Endothelial cell of umbilical vein (primary cell): ENCODE measurements at regions not wholly inside any gene's neighbourhood (a gene's known extent, or its start where the extent isn't known, plus 50 kb on each side); places are given as distances from the start of the nearest gene placed in this dataset.

Experiments used
- BruUV-seq: library from RNA; stranded (reverse); fragments of 400-500 nt; replicated peaks from 2 replicates; lab custom pipeline; 2021; lab: Mats Ljungman, UMichigan
- CTCF ChIA-PET: fragments of 300-600, 350-600 bp; sonication (Branson Sonifier 250); formaldehyde crosslinking; loops from one replicate; lab custom pipeline; 2021; ENCODE audit warnings: antibody characterized with exemption, inconsistent platforms; lab: Charles Lee
- POLR2A ChIA-PET: fragments of 300-600, 350-600 bp; sonication (Branson Sonifier 250); formaldehyde crosslinking; loops from one replicate; lab custom pipeline; 2021; ENCODE audit warnings: antibody characterized with exemption, inconsistent platforms; lab: Charles Lee
- DNase-seq: peaks from one replicate; pipeline ENCODE4 v3.0.0-alpha.2; 2011; ENCODE audit warnings: low read depth, low spot score
- FAIRE-seq: peaks from 2 replicates; lab custom pipeline; 2011; peaks lifted over from hg19 to GRCh38; lab: Jason Lieb, UNC
- H2AFZ ChIP-seq: 2 replicates; pipeline ENCODE4 v1.6.0; 2012; ENCODE audit warnings: low read depth, low read length, control low read depth, inconsistent platforms
- H3K27ac ChIP-seq: 2 replicates; pipeline ENCODE4 v1.5.1; 2011; ENCODE audit warnings: low read depth, mild to moderate bottlenecking, control low read depth, low read length, moderate library complexity; ENCODE audit not compliant: insufficient read depth
- H3K27me3 ChIP-seq, 2 experiments: 2 replicates each; pipeline versions ENCODE4 v1.6.0 to v1.6.1; 2011; ENCODE audit warnings: low read length in 2 of 2, mixed read lengths in 1 of 2; ENCODE audit not compliant: control insufficient read depth in 2 of 2, insufficient read depth in 2 of 2
- H3K36me3 ChIP-seq, 2 experiments: 2 replicates in 1 of 2; 3 replicates in 1 of 2; pipeline ENCODE4 v1.5.1; 2011; ENCODE audit warnings: low read length in 2 of 2, mild to moderate bottlenecking in 1 of 2, moderate library complexity in 1 of 2; ENCODE audit not compliant: control insufficient read depth in 2 of 2, insufficient read depth in 2 of 2; ENCODE audit errors: extremely low read depth in 1 of 2
- H3K4me1 ChIP-seq: 3 replicates; pipeline ENCODE4 v1.5.1; 2011; ENCODE audit warnings: mild to moderate bottlenecking, low read length; ENCODE audit not compliant: control insufficient read depth, insufficient read depth; ENCODE audit errors: extremely low read depth
- H3K4me2 ChIP-seq: 2 replicates; pipeline ENCODE4 v1.6.1; 2011; ENCODE audit warnings: low read length, control low read depth, mixed read lengths; ENCODE audit not compliant: insufficient read depth
- H3K4me3 ChIP-seq, 3 experiments: fragments of 200-600 bp in 1 of 3; sonication (generic), shearing (Covaris generic) in 1 of 3; replicated peaks in 1 of 3; 2 replicates each; pipeline ENCODE4 v1.5.1; 2011 to 2016; ENCODE audit warnings: control low read depth in 3 of 3, low read length in 3 of 3, mild to moderate bottlenecking in 2 of 3, inconsistent platforms in 1 of 3, low read depth in 1 of 3, moderate library complexity in 1 of 3; ENCODE audit not compliant: insufficient read depth in 1 of 3
- H3K79me2 ChIP-seq: 2 replicates; pipeline ENCODE4 v1.6.0; 2012; ENCODE audit warnings: low read length, inconsistent platforms; ENCODE audit not compliant: control insufficient read depth, insufficient read depth
- H3K9ac ChIP-seq: replicated peaks from 2 replicates; pipeline ENCODE3; 2011; ENCODE audit warnings: low read length, control low read depth; ENCODE audit not compliant: insufficient read depth; ENCODE audit errors: extremely low read depth
- H3K9me1 ChIP-seq: replicated peaks from 3 replicates; pipeline ENCODE4 v1.6.0; 2011; ENCODE audit warnings: mild to moderate bottlenecking, low read length; ENCODE audit not compliant: control insufficient read depth, insufficient read depth; ENCODE audit errors: extremely low read depth
- H3K9me3 ChIP-seq: replicated peaks from 2 replicates; pipeline ENCODE4 v1.5.1; 2012; ENCODE audit warnings: low read length, inconsistent platforms; ENCODE audit not compliant: control insufficient read depth, insufficient read depth
- H4K20me1 ChIP-seq: replicated peaks from 2 replicates; pipeline ENCODE3; 2011; ENCODE audit warnings: mild to moderate bottlenecking, low read length; ENCODE audit not compliant: control insufficient read depth, insufficient read depth; ENCODE audit errors: extremely low read depth
- CTCF ChIP-seq, 2 donors: IDR thresholded peaks; 1 replicate in 1 of 2; 2 replicates in 1 of 2; pipeline ENCODE4 v1.5.1; 2011; ENCODE audit warnings: low read length in 2 of 2, mild to moderate bottlenecking in 2 of 2, moderate library complexity in 2 of 2, control low read depth in 1 of 2, inconsistent platforms in 1 of 2, low read depth in 1 of 2; ENCODE audit not compliant: insufficient read depth in 1 of 2; ENCODE audit errors: extremely low read depth in 1 of 2
- EZH2 ChIP-seq: IDR thresholded peaks from 2 replicates; pipeline ENCODE4 v1.6.1; 2012; ENCODE audit warnings: borderline replicate concordance, low read depth, mild to moderate bottlenecking, moderate library complexity, low read length, inconsistent platforms; ENCODE audit not compliant: severe bottlenecking
- FOS ChIP-seq: IDR thresholded peaks from 2 replicates; pipeline ENCODE4 v1.6.1; 2011; ENCODE audit warnings: mild to moderate bottlenecking, low read length, moderate library complexity, borderline replicate concordance; ENCODE audit not compliant: insufficient read depth
- GATA2 ChIP-seq: IDR thresholded peaks from 2 replicates; pipeline ENCODE4 v1.7.0; 2011; ENCODE audit warnings: low read depth, mild to moderate bottlenecking, moderate library complexity, mixed read lengths, low read length; ENCODE audit not compliant: insufficient read length, insufficient read depth
- JUN ChIP-seq: IDR thresholded peaks from 2 replicates; pipeline ENCODE4 v1.6.1; 2011; ENCODE audit warnings: borderline replicate concordance, low read depth; ENCODE audit not compliant: insufficient read length, insufficient read depth
- MAX ChIP-seq: IDR thresholded peaks from 2 replicates; pipeline ENCODE4 v1.6.1; 2011; ENCODE audit not compliant: insufficient read depth, insufficient read length
- MYC ChIP-seq: IDR thresholded peaks from one replicate; pipeline ENCODE4 v1.6.1; 2011; ENCODE audit warnings: mild to moderate bottlenecking, low read depth, low read length
- POLR2A ChIP-seq: IDR thresholded peaks from 2 replicates; pipeline ENCODE4 v1.6.1; 2012; ENCODE audit warnings: low read depth, mild to moderate bottlenecking, control low read depth, low read length
- POLR2AphosphoS5 ChIP-seq: IDR thresholded peaks from 2 replicates; pipeline ENCODE4 v1.6.1; 2012; ENCODE audit warnings: low read depth, mild to moderate bottlenecking, control low read depth, low read length, moderate library complexity; ENCODE audit not compliant: insufficient read depth
- dilution Hi-C: fragments of 300-500 bp; cut with MboI; formaldehyde crosslinking; loops from one replicate; pipeline ENCODE4 v1.15.0; 2019; ENCODE audit warnings: low sequenced_read_pairs; ENCODE audit not compliant: extremely low pct_ligation_motif_present
- intact Hi-C: fragments of 100-400 bp; cut with micrococcal nuclease; formaldehyde crosslinking; loops from one replicate; pipeline ENCODE4 v1.10.0; 2022

GRCh38 chr1:82384776-82385175 is 584.0 kb downstream of the ADGRL2 start:
- no peaks in the 10 kb centered on the region for H3K9me3 ChIP-seq
- H3K9ac ChIP-seq, result no peak overlapping the region
- no TSS peak for BruUV-seq
- no peak for DNase-seq
- no peak overlapping the region for H3K4me2 ChIP-seq
- ChIA-PET POLR2A (no interaction called here), CTCF (no interaction called here)
- H3K27ac ChIP-seq, result no peak overlapping the region
- dilution Hi-C loops, result no loop called here
- no peaks in the 10 kb centered on the region for H3K9me1 ChIP-seq
- no peaks in the 10 kb centered on the region for H3K27me3 ChIP-seq
- no peaks in the 10 kb centered on the region for H3K36me3 ChIP-seq
- no peaks in the 10 kb centered on the region for H3K79me2 ChIP-seq
- TF ChIP-seq POLR2A (no peak), POLR2AphosphoS5 (no peak)
- FAIRE-seq, result no peak
- H2AFZ ChIP-seq, result no peak overlapping the region
- H4K20me1 ChIP-seq, result no peaks in the 10 kb centered on the region
- intact Hi-C loops, result no loop called here
- H3K4me3 ChIP-seq, result no peak overlapping the region
- no peaks in the 10 kb centered on the region for H3K4me1 ChIP-seq

DNA sequence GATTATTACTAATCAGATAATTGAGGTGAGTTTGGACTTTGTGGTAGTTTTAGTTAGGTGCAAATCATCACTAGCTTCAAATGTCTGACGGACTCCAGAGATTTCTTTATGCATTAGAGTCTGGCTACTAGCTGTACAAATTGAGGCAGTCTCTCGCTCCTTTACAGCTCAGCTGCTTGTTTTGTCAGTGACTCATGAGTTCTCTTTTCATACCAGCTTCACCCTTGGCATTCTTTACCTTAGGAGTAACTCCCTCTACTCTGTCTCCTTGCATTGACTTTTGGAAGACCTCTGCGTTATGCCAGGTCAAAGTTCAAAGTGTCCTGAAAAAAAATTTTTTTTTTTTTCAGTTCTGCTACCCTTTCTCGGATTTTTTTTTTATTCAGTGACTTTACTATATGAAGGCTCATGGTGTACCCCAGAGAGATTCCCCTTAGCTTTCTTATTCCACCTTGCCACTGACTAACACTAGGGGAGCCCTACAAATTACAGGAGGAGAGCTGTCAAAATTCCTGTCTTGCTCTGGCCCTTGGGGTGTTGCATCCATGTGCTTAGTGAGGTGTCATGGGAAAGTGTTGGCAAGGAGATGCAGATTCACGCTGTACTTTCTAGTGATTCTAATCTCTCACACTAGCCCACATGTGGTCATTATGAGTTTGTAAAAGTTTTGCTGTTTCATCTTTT is 576.6 kb downstream of the ADGRL2 start:
- no peak overlapping the region for H3K4me2 ChIP-seq
- no peaks in the 10 kb centered on the region for H3K9me3 ChIP-seq
- H3K4me1 ChIP-seq, result no peaks in the 10 kb centered on the region
- ChIA-PET CTCF (interaction anchor here (0.5 to 1.4 kb wide), 5 partner anchors 9 to 305 kb away, joined by 3 to 5 read pairs (median 3); no protein-coding TSS in a partner anchor), POLR2A (no interaction called here)
- no TSS peak for BruUV-seq
- H3K9ac ChIP-seq, result no peak overlapping the region
- H3K9me1 ChIP-seq, result no peaks in the 10 kb centered on the region
- no peaks in the 10 kb centered on the region for H3K27me3 ChIP-seq
- no peak overlapping the region for H3K4me3 ChIP-seq
- H3K79me2 ChIP-seq, result no peaks in the 10 kb centered on the region
- no peak overlapping the region for H3K27ac ChIP-seq
- no peaks in the 10 kb centered on the region for H3K36me3 ChIP-seq
- intact Hi-C loops, result no loop called here
- dilution Hi-C loops, result no loop called here
- no peaks in the 10 kb centered on the region for H4K20me1 ChIP-seq
- TF ChIP-seq MYC (no peak), EZH2 (no peak), MAX (no peak), GATA2 (no peak), FOS (no peak), POLR2AphosphoS5 (no peak), JUN (no peak), POLR2A (no peak), CTCF (IDR thresholded peaks at IDR 0.05; ENCODE audit: extremely low read depth in 1 of 2, insufficient read depth in 1 of 2, low read depth in 1 of 2, low read length in 2 of 2) (no peak)
- peak; percentile 28 for DNase-seq
- no peak for FAIRE-seq
- no peak overlapping the region for H2AFZ ChIP-seq
